ENCODE measurements at regions not wholly inside any gene's neighbourhood (a gene's known extent, or its start where the extent isn't known, plus 50 kb on each side); places are given as distances from the start of the nearest gene placed in this dataset.

DNA sequence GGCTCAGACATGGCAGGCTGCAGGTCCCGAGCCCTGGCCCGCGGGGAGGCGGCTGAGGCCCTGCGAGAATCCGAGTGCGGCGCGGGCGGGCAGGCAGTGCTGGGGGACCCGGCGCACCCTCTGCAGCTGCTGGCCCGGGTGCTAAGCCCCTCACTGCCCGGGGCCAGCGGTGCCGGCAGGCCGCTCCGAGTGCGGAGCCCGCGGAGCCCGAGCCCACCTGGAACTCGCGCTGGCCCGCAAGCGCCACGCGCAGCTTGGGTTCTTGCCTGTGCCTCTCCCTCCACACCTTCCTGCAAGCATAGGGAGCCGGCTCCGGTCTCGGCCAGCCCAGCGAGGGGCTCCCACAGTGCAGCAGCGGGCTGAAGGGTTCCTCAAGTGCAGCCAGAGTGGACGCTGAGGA is 97.5 kb downstream of the QDPR start:
- DNase-seq (no peak), ATAC-seq (no peak)
- no peaks in the 10 kb centered on the region for H3K4me1 Mint-ChIP-seq (ENCODE audit: low read depth)
- ChIA-PET POLR2A (no interaction called here), CTCF (no interaction called here)
- H3K4me3 Mint-ChIP-seq, result no peak overlapping the region
- H3K36me3 Mint-ChIP-seq (ENCODE audit: low read depth), result peaks cover 2% of the 10 kb centered on the region
- H3K27ac Mint-ChIP-seq, result no peak overlapping the region
- intact Hi-C loops (cut with micrococcal nuclease), result no loop called here
- TF ChIP-seq, protein P1, sequence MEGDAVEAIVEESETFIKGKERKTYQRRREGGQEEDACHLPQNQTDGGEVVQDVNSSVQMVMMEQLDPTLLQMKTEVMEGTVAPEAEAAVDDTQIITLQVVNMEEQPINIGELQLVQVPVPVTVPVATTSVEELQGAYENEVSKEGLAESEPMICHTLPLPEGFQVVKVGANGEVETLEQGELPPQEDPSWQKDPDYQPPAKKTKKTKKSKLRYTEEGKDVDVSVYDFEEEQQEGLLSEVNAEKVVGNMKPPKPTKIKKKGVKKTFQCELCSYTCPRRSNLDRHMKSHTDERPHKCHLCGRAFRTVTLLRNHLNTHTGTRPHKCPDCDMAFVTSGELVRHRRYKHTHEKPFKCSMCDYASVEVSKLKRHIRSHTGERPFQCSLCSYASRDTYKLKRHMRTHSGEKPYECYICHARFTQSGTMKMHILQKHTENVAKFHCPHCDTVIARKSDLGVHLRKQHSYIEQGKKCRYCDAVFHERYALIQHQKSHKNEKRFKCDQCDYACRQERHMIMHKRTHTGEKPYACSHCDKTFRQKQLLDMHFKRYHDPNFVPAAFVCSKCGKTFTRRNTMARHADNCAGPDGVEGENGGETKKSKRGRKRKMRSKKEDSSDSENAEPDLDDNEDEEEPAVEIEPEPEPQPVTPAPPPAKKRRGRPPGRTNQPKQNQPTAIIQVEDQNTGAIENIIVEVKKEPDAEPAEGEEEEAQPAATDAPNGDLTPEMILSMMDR (IDR thresholded peaks at IDR 0.05), result no peak
- H3K27me3 Mint-ChIP-seq, result peaks cover 6% of the 10 kb centered on the region
- H3K9me3 Mint-ChIP-seq, result peaks cover 11% of the 10 kb centered on the region

DNA sequence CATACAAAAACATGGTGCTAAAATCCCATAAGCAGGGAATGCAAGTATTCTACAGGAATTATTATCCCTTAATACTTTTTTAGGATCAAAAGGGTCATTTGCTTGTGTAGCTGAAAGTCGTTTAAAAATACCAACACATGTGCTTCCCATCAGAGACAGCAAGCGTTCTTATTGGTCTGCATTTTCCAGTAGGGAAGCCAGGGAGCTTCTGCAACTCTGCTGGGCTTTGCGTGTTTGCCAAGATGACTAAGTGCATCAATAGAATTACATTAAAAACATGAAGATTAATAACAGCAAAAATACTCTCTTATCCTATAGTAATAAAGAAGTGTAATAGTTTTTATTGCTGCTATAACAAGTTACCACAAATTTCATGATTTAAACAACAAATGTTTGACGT is 111.2 kb downstream of the QDPR start:
- no peak for DNase-seq
- H3K4me1 Mint-ChIP-seq (ENCODE audit: low read depth), result no peaks in the 10 kb centered on the region
- POLR2A ChIA-PET, result no interaction called here
- H3K36me3 Mint-ChIP-seq (ENCODE audit: low read depth), result no peaks in the 10 kb centered on the region
- H3K9me3 Mint-ChIP-seq, result no peaks in the 10 kb centered on the region
- no peak overlapping the region for H3K27ac Mint-ChIP-seq
- peaks cover 5% of the 10 kb centered on the region for H3K27me3 Mint-ChIP-seq
- ATAC-seq, result no peak
- H3K4me3 Mint-ChIP-seq, result no peak overlapping the region
- intact Hi-C loops (cut with micrococcal nuclease), result no loop called here
- TF ChIP-seq, protein P1 (IDR thresholded peaks at IDR 0.05), result no peak
- CTCF ChIA-PET, result no interaction called here

DNA sequence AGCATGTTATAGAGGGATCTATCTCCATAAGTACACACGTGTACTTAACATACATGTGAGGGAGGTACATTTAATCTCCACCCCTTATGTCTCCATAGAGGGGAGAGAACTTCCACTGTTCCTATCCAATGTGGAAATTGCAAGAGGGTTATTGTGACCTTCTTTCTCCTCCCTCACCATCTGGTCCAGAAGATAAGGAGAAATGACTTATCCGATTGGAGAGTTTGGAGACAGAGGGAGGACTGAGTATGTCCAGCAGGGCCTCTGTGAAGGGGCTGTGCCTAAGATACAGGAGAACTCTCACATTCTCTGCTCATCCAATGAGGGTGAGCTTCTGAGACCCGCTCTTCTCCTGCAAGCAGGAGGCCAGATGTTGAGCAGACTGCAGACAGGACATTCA is 113.1 kb downstream of the QDPR start:
- peaks cover 5% of the 10 kb centered on the region for H3K27me3 Mint-ChIP-seq
- ChIA-PET POLR2A (no interaction called here), CTCF (no interaction called here)
- ATAC-seq, result no peak
- intact Hi-C loops (cut with micrococcal nuclease), result no loop called here
- no peak overlapping the region for H3K4me3 Mint-ChIP-seq
- H3K36me3 Mint-ChIP-seq (ENCODE audit: low read depth), result no peaks in the 10 kb centered on the region
- TF ChIP-seq, protein P1 (IDR thresholded peaks at IDR 0.05), result no peak
- no peaks in the 10 kb centered on the region for H3K4me1 Mint-ChIP-seq (ENCODE audit: low read depth)
- no peak overlapping the region for H3K27ac Mint-ChIP-seq
- H3K9me3 Mint-ChIP-seq, result no peaks in the 10 kb centered on the region
- no peak for DNase-seq

DNA sequence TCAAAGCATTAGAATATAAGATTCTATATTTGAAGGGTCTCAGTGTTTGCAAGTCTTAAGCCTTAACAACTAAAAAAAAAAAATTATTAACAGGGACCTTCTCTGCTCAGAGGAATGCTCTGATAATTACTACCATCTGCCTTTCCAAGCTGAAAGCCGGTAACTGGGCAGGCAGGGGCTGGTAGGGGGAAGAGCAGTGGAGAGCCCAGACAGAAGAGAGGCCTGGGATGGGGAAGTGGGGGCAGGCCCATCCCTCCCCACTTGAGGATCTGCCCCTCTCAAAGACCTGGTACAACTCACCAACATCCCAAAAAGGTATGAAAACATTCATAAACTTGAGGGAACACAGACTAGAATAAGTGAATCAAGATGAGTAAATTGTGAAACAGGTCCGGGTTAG is 113.9 kb downstream of the QDPR start:
- Mint-ChIP-seq H3K36me3 (ENCODE audit: low read depth) (no peaks in the 10 kb centered on the region), H3K27ac (no peak overlapping the region), H3K4me3 (no peak overlapping the region), H3K9me3 (no peaks in the 10 kb centered on the region), H3K27me3 (peaks cover 5% of the 10 kb centered on the region), H3K4me1 (ENCODE audit: low read depth) (no peaks in the 10 kb centered on the region)
- CTCF ChIA-PET, result no interaction called here
- TF ChIP-seq, protein P1 (IDR thresholded peaks at IDR 0.05), result no peak
- POLR2A ChIA-PET, result no interaction called here
- DNase-seq, result no peak
- no peak for ATAC-seq
- intact Hi-C loops (cut with micrococcal nuclease), result no loop called here

DNA sequence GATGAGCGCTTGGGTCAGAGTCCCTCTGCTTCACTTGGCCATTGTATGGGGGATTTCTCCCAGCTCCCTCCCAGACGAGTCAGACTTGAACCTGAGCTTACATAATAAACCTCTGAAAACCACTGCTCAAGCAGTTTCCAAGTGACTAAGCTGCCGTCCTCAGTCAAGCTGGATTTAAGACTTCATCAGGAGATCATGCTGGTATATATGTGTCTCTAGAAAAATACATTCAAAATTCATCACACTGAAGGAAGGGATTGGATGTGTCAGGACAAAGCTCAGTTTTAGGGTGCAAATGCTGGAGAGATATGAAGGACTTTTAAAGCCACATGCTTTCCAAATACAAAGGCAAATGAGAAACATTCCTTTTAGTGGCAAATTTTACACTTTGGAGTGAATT is 114.3 kb downstream of the QDPR start:
- POLR2A ChIA-PET, result no interaction called here
- CTCF ChIA-PET, result no interaction called here
- peaks cover 2% of the 10 kb centered on the region for H3K27me3 Mint-ChIP-seq
- no peak overlapping the region for H3K27ac Mint-ChIP-seq
- DNase-seq (no peak), ATAC-seq (no peak)
- H3K36me3 Mint-ChIP-seq (ENCODE audit: low read depth), result no peaks in the 10 kb centered on the region
- no peaks in the 10 kb centered on the region for H3K4me1 Mint-ChIP-seq (ENCODE audit: low read depth)
- no peaks in the 10 kb centered on the region for H3K9me3 Mint-ChIP-seq
- TF ChIP-seq, protein P1 (IDR thresholded peaks at IDR 0.05), result no peak
- intact Hi-C loops (cut with micrococcal nuclease), result no loop called here
- no peak overlapping the region for H3K4me3 Mint-ChIP-seq

Measured in activated CD8-positive, alpha-beta T cell treated with anti-CD3 and anti-CD28 coated beads for 36 hours (primary cell).